GM21576 (cell line): ENCODE measurements at regions not wholly inside any gene's neighbourhood (a gene's known extent, or its start where the extent isn't known, plus 50 kb on each side); places are given as distances from the start of the nearest gene placed in this dataset.
"Not testable (repeated sequence)": the region's sequence is repeated elsewhere in the genome, so short reads cannot be mapped to it uniquely, and the experiment has no call there.

Experiments used
- ATAC-seq: cut with Tn5 transposase; IDR thresholded peaks from one replicate; pipeline ENCODE4 v1.9.1; 2021; ENCODE audit warnings: mild to moderate bottlenecking, moderate library complexity; ENCODE audit not compliant: unreplicated experiment

GRCh38 chr2:126952216-126952615 is 53.5 kb downstream of the TEX51 start:
- ATAC-seq: no peak

GRCh38 chr2:126953483-126953882 is 54.8 kb downstream of the TEX51 start:
- no peak for ATAC-seq

- no peak for ATAC-seq
Measured at GRCh38 chr2:126954831-126955230, 56.1 kb downstream of the TEX51 start.

GRCh38 chr2:126956773-126957172 is 58.1 kb downstream of the TEX51 start:
- ATAC-seq: not testable (repeated sequence)

GRCh38 chr2:126963390-126963789 is 64.7 kb downstream of the TEX51 start:
- no peak for ATAC-seq

- no peak for ATAC-seq
Measured at GRCh38 chr2:126966601-126967000, 67.9 kb downstream of the TEX51 start.

- ATAC-seq: no peak
Measured at GRCh38 chr2:126970583-126970982, 71.9 kb downstream of the TEX51 start.

GRCh38 chr2:126971162-126971480 is 72.4 kb downstream of the TEX51 start:
- ATAC-seq: no peak

- ATAC-seq: peak; percentile 93
Measured at GRCh38 chr2:126971481-126972278, 73.0 kb downstream of the TEX51 start.

GRCh38 chr2:126972279-126972626 is 73.6 kb downstream of the TEX51 start:
- no peak for ATAC-seq

- ATAC-seq: no peak
Measured at GRCh38 chr2:126973745-126974144, 75.1 kb downstream of the TEX51 start.

GRCh38 chr2:126975671-126976655 is 77.3 kb downstream of the TEX51 start:
- no peak for ATAC-seq

- ATAC-seq: no peak
Measured at GRCh38 chr2:126976721-126977328, 78.1 kb downstream of the TEX51 start.

GRCh38 chr2:126978333-126978732 is 79.6 kb downstream of the TEX51 start:
- no peak for ATAC-seq

- ATAC-seq: no peak
Measured at GRCh38 chr2:126979039-126980003, 80.6 kb downstream of the TEX51 start.

- ATAC-seq: no peak
Measured at GRCh38 chr2:126981476-126981875, 82.8 kb downstream of the TEX51 start.

GRCh38 chr2:126982935-126983334 is 84.2 kb downstream of the TEX51 start:
- ATAC-seq: no peak

- ATAC-seq: no peak
Measured at GRCh38 chr2:126986631-126987187, 88.0 kb downstream of the TEX51 start.

GRCh38 chr2:126988482-126988881 is 89.8 kb downstream of the TEX51 start:
- no peak for ATAC-seq

- not testable (repeated sequence) for ATAC-seq
Measured at GRCh38 chr2:126989064-126989463, 90.4 kb downstream of the TEX51 start.
